ENCODE measurements at regions not wholly inside any gene's neighbourhood (a gene's known extent, or its start where the extent isn't known, plus 50 kb on each side); places are given as distances from the start of the nearest gene placed in this dataset.
"Not testable (repeated sequence)": the region's sequence is repeated elsewhere in the genome, so short reads cannot be mapped to it uniquely, and the experiment has no call there.

DNA sequence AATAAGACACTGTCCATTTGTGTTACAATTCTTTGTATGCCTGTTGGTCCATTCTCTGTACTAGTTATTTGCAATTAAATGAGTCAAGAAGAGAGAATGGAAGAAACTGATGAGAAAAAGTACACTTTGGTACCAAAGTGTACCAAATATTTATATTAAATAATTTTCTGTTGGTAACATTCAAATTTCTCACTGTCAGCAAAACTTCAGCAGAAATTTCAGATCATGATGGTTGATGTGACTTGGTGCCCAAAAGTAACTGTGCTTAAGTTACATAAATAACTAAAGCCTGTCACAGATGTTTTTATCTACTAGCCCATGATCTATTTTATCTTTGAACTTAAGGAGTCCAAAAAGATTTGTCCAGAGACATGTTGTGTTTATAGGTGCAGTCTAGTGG lies 274.4 kb upstream of the CXADR start:
- DNase-seq (no peak), ATAC-seq (no peak)
- intact Hi-C loops (cut with DNase I, micrococcal nuclease), result no loop called here

DNA sequence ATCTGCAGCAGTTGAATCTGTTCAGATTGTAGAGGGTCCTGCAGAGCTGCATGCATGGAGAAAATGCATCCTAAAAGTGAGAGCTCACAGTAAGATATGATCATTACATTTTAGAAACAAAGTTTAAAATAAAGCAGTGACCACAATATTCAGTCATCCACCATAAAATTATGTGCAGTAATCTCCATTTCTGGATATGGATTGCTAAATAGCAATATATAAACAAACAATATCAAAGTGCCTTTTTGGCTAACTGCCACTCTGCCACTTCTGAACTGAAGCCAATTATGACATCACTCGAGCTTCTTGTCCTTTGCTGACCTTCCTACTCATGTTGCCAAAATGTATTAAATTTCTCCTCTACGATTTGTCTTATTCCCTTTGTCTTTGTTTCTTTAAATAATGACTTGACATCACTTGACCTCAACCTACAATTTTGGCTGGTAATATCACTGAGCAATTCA lies 262.0 kb upstream of the CXADR start:
- intact Hi-C loops (cut with DNase I, micrococcal nuclease), result no loop called here
- DNase-seq (no peak), ATAC-seq (no peak)

DNA sequence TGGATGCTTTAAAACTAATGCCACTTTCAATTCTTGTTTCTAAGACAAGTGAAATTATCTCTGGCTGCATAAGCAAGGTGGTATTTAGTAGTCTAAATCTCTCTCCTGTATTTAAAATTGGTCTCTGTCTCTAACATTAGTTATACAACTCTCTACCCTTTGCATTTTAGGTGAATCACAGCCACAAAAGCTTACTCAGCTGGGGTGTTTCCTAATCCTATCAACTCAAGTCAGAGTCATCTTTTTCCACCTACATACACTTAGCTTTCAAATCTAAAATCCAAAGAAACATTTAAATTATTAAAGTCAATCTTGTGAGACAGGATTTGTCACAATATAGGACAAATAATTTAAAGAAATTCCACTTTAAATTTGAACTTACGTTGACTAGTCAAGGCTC lies 255.1 kb upstream of the CXADR start:
- DNase-seq (no peak), ATAC-seq (no peak)
- intact Hi-C loops (cut with DNase I, micrococcal nuclease), result no loop called here

DNA sequence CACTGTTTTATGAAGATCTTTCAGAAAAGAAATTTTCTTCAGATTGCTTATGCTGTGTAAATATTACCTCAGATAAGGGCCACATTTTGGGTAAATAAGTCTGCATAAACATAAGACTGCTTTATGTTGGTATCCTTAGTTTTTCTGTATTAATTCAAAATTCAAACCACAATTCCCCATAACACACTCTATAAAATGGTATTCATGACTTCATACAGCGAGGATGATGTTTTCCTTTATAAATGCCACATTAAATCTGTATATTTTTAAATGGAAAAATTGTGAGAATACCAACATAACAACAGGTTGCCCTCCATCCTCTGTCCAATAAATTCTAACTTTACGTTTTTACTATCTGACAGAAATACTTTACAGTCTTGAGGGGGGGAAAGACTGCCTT lies 248.7 kb upstream of the CXADR start:
- DNase-seq (no peak), ATAC-seq (no peak)
- intact Hi-C loops (cut with DNase I, micrococcal nuclease), result no loop called here

DNA sequence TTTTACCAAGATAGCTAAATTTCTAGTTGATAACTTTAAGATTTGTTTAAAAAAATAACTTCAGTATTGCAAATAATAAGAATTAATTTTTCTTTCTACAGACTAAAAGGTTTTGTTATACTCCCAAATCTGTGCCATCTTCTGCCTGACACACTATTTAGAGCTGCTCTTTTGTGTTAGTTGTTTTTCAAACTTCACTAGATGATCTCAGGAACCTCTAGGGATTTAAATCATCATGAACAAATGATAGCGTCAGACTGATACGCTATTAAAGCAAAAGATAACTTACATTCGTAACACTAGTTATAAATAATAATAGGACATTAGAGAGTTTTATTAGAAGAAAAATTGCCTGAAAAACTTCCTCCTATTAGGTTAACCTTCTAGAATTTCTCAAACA lies 243.1 kb upstream of the CXADR start:
- no peak for ATAC-seq
- no peak for DNase-seq
- intact Hi-C loops (cut with DNase I, micrococcal nuclease), result no loop called here

DNA sequence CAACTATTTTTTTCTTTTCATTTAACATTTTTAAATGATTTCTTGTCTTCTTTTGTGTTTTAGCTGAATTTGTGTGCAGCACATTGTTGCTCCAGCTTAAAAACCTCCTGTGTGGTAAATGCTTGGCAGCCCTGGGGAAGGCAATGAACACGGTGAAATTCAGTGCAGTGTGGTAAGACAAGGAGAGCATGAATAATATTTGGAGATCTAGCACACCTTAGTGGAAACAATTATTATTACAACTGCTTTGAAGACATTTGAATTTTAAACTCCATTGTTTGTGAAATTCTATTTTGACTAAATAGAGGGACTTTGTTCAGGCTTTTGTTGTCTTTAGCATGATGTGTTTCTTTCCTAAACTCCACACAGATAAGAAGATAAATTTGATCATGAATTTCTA lies 242.6 kb upstream of the CXADR start:
- no peak for DNase-seq
- intact Hi-C loops (cut with DNase I, micrococcal nuclease), result no loop called here
- ATAC-seq, result no peak

DNA sequence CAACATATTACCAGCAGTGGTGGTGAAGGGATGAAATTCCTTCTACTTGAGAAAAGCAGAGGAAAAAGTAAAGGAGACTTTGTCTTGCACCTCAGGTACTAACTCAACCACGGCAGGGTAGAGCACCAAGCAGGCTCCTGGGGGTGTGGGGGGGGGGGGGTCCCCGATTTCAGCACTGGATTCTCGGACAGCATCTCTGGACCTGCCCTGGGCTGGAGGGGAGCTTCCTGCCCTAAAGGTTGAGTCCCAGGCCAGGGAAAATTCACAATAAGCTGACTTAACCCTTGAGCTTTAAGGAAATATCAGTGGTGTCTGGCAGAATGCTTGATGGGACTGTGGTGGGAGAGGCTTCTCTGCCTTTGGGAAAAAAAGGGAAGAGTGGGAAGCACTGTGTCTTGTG lies 233.2 kb upstream of the CXADR start:
- intact Hi-C loops (cut with DNase I, micrococcal nuclease), result no loop called here
- no peak for ATAC-seq
- no peak for DNase-seq

DNA sequence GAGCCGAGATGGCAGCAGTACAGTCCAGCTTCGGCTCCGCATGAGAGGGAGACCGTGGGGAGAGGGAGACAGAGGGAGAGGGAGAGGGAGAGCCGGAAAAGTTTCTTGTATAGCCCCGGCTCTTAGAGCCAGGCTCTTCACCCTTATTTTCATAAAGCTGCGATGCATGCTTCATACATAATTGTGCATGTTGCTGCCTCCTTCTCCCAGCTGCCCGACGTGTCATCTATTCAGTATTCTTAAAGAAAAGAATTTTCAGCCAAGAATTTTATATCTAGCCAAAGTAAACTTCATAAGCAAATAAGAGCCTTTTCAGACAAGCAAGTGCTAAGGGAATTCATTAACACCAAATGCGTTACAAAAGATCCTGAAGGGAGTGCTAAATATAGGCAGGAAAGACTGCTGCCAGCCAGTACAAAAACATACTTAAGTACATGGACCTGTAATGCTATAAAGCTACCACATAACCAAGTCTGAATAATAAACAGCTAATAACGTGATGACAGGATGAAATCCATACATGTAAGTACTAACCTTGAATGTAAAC lies 219.8 kb upstream of the CXADR start:
- DNase-seq; ATAC-seq; intact Hi-C loops (cut with DNase I, micrococcal nuclease): not testable (repeated sequence)

DNA sequence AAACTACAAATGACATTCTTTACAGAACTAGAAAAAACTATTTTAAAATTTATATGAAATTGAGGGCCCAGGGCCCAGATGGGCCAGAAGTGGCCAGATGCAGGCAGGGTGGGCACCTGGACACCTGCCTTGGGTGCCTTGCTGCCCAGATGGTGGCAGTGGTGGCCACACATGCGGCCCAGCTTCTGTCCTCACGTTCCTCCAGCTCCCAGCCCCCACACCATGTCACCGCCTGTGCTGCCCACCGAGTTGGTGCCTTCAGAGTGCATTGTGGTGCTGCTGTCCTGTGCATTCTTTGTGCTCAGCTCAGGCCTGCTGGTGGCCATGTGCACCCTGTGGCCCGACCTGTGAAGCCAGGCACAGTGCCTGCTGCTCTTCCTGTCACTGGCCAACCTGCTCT lies 216.8 kb upstream of the CXADR start:
- no peak for ATAC-seq
- intact Hi-C loops (cut with DNase I, micrococcal nuclease), result no loop called here
- no peak for DNase-seq

DNA sequence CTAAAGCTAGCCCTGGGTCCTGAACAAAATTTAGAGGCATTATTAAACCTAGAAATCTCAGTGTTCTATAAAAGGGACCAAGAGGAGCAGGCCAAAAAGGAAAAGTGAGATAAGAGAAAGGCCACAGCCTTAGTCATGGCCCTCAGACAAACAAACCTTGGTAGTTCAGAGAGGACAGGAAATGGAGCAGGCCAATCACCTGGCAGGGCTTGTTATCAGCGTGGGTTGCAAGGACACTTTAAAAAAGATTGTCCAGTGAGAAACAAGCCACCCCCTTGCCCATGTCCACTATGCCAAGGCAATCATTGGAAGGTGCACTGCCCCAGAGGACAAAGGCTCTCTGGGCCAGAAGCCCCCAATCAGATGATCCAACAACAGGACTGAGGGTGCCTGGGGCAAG lies 213.3 kb upstream of the CXADR start:
- ATAC-seq; DNase-seq; intact Hi-C loops (cut with DNase I, micrococcal nuclease): not testable (repeated sequence)

DNA sequence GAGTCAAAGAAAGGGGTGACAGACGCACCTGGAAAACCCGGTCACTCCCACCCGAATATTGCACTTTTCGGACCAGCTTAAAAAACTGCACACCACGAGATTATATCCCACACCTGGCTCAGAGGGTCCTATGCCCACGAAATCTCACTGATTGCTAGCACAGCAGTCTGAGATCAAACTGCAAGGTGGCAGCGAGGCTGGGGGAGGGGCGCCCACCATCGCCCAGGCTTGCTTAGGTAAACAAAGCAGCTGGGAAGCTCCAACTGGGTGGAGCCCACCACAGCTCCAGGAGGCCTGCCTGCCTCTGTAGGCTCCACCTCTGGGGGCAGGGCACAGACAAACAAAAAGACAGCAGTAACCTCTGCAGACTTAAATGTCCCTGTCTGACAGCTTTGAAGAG lies 185.1 kb upstream of the CXADR start:
- ATAC-seq; DNase-seq; intact Hi-C loops (cut with DNase I, micrococcal nuclease): not testable (repeated sequence)

DNA sequence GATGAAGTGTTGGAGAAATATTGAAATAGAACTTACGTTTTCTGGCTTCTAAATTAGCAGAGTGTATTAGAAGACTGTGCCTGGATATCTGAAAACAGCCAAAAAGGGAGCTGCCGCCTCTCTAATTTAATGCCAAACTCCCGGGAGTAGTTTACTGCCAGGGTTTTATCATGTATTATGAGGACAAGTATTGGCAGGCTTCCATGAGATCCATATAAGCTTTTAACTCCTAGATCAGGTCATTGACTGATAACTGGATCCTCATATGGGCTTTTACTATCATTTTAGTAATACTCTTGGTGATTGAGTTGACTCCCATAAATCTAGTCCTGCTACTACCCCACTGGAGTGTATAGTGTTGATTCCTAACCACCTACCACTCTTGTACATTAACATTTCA lies 178.4 kb upstream of the CXADR start:
- no peak for ATAC-seq
- no peak for DNase-seq
- intact Hi-C loops (cut with DNase I, micrococcal nuclease), result no loop called here

DNA sequence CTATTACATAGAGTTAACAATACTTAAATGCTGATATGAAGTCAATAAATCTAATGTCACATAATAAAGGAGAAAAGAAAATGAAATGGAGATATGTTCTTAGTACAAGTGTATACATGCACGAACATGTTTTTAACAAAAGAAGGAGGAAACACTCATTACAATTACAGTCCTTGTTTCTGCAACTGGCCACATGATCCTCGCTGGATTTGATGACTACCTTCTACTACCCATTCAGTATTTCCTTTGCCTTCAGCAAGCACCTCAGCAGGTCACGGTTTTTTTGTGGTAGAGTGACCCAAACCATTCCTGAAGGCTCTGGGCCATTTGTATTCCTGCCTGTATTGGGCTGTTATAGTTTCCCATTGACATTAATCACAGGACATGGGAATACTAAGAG lies 172.8 kb upstream of the CXADR start:
- ATAC-seq, result no peak
- intact Hi-C loops (cut with DNase I, micrococcal nuclease), result no loop called here
- no peak for DNase-seq

DNA sequence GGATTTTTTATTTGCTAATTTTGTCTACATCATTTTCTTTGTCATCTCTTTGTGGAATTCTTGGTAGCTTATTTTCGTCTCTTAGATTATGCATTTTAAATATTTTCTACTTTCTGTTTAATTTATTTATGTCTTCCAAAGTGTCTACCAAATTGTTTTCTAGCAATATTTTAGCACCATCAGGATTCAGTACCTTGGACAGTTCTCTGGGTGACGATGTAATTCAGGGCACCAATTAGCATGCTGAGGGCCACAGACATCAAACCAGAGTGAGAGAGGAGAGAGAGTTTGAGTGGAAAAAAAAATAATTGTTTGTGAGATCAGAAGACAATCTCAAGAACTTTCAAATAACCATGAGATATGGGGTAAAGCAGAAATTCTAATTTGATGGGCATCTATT lies 169.8 kb upstream of the CXADR start:
- intact Hi-C loops (cut with DNase I, micrococcal nuclease), result no loop called here
- ATAC-seq, result no peak
- no peak for DNase-seq

DNA sequence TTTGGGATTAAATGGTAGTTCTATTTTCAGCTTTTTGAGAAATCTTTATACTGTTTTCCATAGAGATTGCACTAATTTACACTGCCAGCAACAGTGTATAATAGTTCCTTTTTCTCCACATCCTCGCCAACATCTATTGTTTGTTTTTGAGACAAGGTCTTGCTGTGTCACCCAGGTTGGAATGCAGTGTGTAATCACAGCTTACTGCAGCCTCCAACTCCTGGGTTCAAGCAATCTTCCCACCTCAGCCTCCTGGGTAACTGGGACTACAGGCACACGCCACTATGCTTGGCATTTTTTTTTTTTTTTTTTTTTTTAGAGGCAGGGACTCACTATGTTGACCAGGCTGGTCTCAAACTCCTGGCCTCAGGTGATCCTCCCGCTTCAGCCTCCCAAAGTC lies 164.5 kb upstream of the CXADR start:
- DNase-seq (no peak), ATAC-seq (no peak)
- intact Hi-C loops (cut with DNase I, micrococcal nuclease), result no loop called here

DNA sequence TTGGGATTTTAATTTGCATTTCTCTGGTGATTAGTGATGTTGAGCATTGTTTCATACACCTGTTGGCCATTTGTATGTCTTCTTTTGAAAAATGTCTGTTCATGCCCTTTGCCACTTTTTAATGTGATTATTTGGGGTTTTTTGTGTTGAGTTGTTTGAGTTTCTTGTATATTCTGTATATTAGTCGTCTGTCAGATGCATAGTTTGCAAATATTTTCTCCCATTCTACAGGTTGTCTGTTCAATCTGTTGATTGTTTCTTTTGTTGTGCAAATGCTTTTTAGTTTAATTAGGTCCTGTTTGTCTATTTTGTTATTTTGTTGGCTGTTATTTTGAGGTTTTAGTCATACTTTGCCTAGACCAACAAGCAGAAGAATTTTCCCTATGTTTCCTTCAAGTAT lies 164.0 kb upstream of the CXADR start:
- no peak for ATAC-seq
- DNase-seq, result no peak
- intact Hi-C loops (cut with DNase I, micrococcal nuclease), result no loop called here

DNA sequence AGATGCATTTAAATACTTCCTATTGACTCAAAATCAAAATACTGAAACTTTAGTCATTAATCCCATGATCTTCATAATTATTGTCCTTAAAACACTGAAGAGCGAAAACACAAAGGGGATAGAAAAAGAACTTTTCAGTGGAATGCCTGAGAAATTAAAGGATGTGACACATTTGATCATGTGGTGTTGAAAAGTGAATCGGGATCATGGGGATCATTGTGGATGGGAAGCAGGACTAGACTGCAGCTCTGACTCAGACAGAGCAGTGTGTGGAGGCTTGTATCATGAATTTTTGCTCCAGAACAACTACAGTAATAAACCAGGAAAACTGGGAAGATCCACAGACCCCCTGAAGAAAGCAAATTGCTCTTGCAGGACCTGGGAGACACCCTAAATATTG lies 161.1 kb upstream of the CXADR start:
- ATAC-seq, result no peak
- intact Hi-C loops (cut with DNase I, micrococcal nuclease), result no loop called here
- no peak for DNase-seq

DNA sequence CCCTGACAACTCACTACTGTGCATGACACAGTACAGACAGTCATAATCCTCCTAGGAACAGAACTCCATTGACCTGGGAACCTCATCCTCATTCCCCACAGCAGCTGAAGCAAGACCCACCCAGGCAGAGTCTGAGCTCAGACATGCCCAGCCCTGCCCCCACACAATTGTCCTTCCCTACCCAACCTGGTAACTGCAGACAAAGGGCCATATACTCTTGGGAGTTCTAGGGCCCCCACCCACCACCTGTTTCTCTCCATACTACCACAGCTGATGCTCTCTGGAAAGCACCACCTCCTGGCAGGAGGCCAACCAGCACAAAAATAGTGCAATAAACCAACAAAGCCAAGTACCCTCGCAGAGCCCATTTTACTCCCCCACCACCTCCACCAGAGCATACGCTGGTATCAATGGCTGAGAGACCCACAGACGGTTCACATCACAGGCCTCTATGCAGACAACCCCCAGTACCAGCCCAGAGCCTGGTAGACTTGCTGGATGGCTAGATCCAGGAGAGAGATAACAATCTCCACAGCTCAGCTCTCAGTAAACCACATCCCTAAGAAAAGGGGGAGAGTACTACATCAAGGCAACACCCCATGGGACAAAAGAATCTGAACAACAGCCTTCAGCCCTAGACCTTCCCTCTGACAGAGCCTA lies 159.7 kb upstream of the CXADR start:
- ATAC-seq (no peak), DNase-seq (no peak)
- intact Hi-C loops (cut with DNase I, micrococcal nuclease), result no loop called here

DNA sequence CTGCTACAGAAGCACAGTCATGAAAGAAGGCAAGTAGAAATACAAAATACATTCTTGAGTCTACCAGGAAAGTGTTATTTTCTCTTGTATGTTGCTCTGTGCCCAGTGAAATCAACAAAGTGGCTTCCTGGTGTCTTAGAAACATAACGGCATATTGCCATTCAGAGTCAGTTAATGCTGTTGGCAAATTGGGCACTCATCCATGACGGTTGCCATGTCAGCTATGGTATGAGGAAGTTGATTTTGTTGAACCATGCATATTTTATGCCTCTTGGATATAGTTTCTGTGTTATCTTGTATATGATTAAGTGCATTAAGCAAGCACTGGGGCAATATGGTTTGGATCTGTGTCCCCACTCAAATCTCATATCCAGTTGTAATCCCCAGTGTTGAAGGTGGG lies 153.1 kb upstream of the CXADR start:
- intact Hi-C loops (cut with DNase I, micrococcal nuclease), result no loop called here
- no peak for ATAC-seq
- no peak for DNase-seq

DNA sequence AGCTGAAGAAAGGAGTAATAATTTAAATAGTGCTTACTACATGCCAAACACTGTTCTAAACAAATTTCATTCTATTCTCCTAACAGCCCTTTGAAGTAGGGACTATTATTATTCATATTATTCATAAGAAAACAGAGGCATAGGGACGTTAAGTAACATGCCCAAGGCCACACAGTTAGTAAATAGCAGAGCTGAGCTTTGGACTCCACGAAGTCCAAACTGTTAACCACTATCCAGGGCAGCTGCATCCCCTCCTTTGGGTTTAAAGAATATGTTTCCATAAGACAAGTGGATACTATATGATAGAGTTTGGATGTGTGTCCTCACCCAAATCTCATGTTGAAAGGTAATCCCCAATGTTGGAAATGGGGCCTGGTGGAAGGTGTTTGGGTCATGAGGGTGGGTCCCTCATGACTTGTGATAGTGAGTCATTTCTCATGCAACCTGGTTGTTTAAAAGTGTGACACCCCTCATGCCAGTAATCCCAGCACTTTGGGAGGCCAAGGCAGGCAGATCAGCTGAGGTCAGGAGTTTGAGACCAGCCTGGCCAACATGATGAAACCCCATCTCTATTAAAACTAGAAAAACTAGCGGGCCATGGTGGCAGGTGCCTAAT lies 144.0 kb upstream of the CXADR start:
- intact Hi-C loops (cut with DNase I, micrococcal nuclease), result no loop called here
- ATAC-seq (no peak), DNase-seq (no peak)

DNA sequence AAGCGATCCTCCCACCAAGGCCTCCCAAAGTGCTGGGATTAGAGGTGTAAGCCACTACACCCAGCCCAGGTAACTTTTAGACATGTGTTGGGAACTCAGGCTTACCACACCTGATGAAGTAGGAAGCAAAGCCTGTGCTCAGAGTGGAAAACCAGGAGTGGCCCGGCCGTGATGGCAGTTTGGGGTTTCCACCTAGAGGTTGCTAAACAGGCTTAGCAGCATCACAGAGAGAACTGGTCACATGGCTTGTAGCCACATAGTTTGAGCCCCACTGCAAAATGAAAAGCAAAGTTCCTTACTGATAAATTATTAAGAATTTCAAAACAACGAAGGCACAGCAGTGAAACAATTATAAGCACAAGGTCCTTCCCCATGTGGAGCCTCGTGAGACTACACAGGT lies 142.6 kb upstream of the CXADR start:
- intact Hi-C loops (cut with DNase I, micrococcal nuclease), result no loop called here
- DNase-seq, result no peak
- ATAC-seq, result no peak
